OCI-LY1 (cell line): ENCODE measurements at regions not wholly inside any gene's neighbourhood (a gene's known extent, or its start where the extent isn't known, plus 50 kb on each side); places are given as distances from the start of the nearest gene placed in this dataset.

Experiments used
- H2AFZ ChIP-seq: fragments of 200-600 bp; sonication (generic), shearing (Covaris generic); 2 replicates; pipeline ENCODE4 v1.6.0; 2014; ENCODE audit warnings: antibody characterized with exemption, mild to moderate bottlenecking, low read length
- H3F3A ChIP-seq: fragments of 200-600 bp; sonication (generic), shearing (Covaris generic); 2 replicates; pipeline ENCODE4 v1.6.0; 2014; ENCODE audit warnings: mild to moderate bottlenecking, antibody characterized with exemption, low read length, moderate library complexity; ENCODE audit not compliant: insufficient read depth
- H3K27ac ChIP-seq: fragments of 200-600 bp; sonication (generic); 2 replicates; pipeline ENCODE4 v1.5.1; 2014; ENCODE audit warnings: low read length, mixed run types, mild to moderate bottlenecking, low read depth; ENCODE audit not compliant: poor library complexity, severe bottlenecking
- H3K27me3 ChIP-seq: fragments of 200-600 bp; sonication (generic); 2 replicates; pipeline ENCODE4 v1.6.0; 2014; ENCODE audit warnings: antibody characterized with exemption, mild to moderate bottlenecking, low read length, moderate library complexity; ENCODE audit not compliant: insufficient read depth
- H3K36me3 ChIP-seq: fragments of 200-600 bp; sonication (generic); 2 replicates; pipeline ENCODE4 v1.6.1; 2014; ENCODE audit warnings: mild to moderate bottlenecking, antibody characterized with exemption, low read length, moderate library complexity, mixed read lengths; ENCODE audit not compliant: insufficient read depth
- H3K4me1 ChIP-seq: fragments of 200-600 bp; sonication (generic); 2 replicates; pipeline ENCODE4 v1.5.1; 2014; ENCODE audit warnings: mild to moderate bottlenecking, low read length, moderate library complexity; ENCODE audit not compliant: insufficient read depth, severe bottlenecking
- H3K4me2 ChIP-seq: fragments of 200-600 bp; sonication (generic), shearing (Covaris generic); 2 replicates; pipeline ENCODE4 v1.6.1; 2014; ENCODE audit warnings: low read length
- H3K4me3 ChIP-seq: fragments of 200-600 bp; sonication (generic); 2 replicates; pipeline ENCODE4 v1.5.1; 2014; ENCODE audit warnings: low read length, low read depth, mild to moderate bottlenecking, mixed read lengths; ENCODE audit not compliant: poor library complexity, severe bottlenecking
- H3K79me2 ChIP-seq: fragments of 200-600 bp; shearing (Covaris generic); 2 replicates; pipeline ENCODE4 v1.6.1; 2016; ENCODE audit warnings: mixed run types, low read length, mixed read lengths; ENCODE audit not compliant: insufficient read depth
- H3K9ac ChIP-seq: fragments of 200-600 bp; sonication (generic), shearing (Covaris generic); 2 replicates; pipeline ENCODE4 v1.6.1; 2014; ENCODE audit warnings: mild to moderate bottlenecking, low read length, mixed read lengths
- H3K9me2 ChIP-seq: fragments of 200-600 bp; sonication (generic), shearing (Covaris generic); 2 replicates; pipeline ENCODE4 v1.6.1; 2014; ENCODE audit warnings: low read depth, mild to moderate bottlenecking, low read length, mixed read lengths
- H3K9me3 ChIP-seq: fragments of 200-600 bp; shearing (Covaris generic); 2 replicates; pipeline ENCODE4 v1.6.1; 2014; ENCODE audit warnings: low read length, mixed read lengths
- H4K20me1 ChIP-seq: fragments of 200-600 bp; sonication (generic), shearing (Covaris generic); 2 replicates; pipeline ENCODE4 v1.6.0; 2016; ENCODE audit warnings: mild to moderate bottlenecking, low read length; ENCODE audit not compliant: insufficient read depth
- CTCF ChIP-seq: fragments of 200-600 bp; sonication (generic), shearing (Covaris generic); IDR thresholded peaks from 2 replicates; pipeline ENCODE4 v1.5.1; 2017; ENCODE audit warnings: mild to moderate bottlenecking, antibody characterized with exemption, low read length, moderate library complexity, mixed read lengths
- EZH2 ChIP-seq: fragments of 200-600 bp; sonication (generic), shearing (Covaris generic); IDR thresholded peaks from 2 replicates; pipeline ENCODE4 v1.8.0; 2017; ENCODE audit warnings: borderline replicate concordance, mixed run types, mild to moderate bottlenecking, antibody characterized with exemption, low read length, moderate library complexity, mixed read lengths

- TF ChIP-seq CTCF (no peak), EZH2 (no peak)
- H3K4me1 ChIP-seq = no peaks in the 10 kb centered on the region
- no peaks in the 10 kb centered on the region for H3K79me2 ChIP-seq
- no peaks in the 10 kb centered on the region for H3K27me3 ChIP-seq
- no peak overlapping the region for H3K9ac ChIP-seq
- H3K27ac ChIP-seq = no peak overlapping the region
- no peak overlapping the region for H3K4me3 ChIP-seq
- H3K4me2 ChIP-seq = no peak overlapping the region
- H2AFZ ChIP-seq = no peak overlapping the region
- no peaks in the 10 kb centered on the region for H3K36me3 ChIP-seq
- H3K9me2 ChIP-seq = no peaks in the 10 kb centered on the region
- H4K20me1 ChIP-seq = no peaks in the 10 kb centered on the region
- H3K9me3 ChIP-seq = no peaks in the 10 kb centered on the region
- H3F3A ChIP-seq = no peaks in the 10 kb centered on the region
These were observed 390.7 kb downstream of the INHBA start for GRCh38 chr7:41312235-41312634.

- Histone ChIP-seq H3K27me3 (no peaks in the 10 kb centered on the region), H3K36me3 (no peaks in the 10 kb centered on the region), H4K20me1 (no peaks in the 10 kb centered on the region), H3K9me2 (no peaks in the 10 kb centered on the region), H3K4me1 (no peaks in the 10 kb centered on the region), H3K4me2 (no peak overlapping the region), H3K27ac (no peak overlapping the region), H3K9ac (no peak overlapping the region), H2AFZ (no peak overlapping the region), H3K4me3 (no peak overlapping the region), H3K79me2 (no peaks in the 10 kb centered on the region), H3F3A (no peaks in the 10 kb centered on the region), H3K9me3 (no peaks in the 10 kb centered on the region)
- TF ChIP-seq CTCF (no peak), EZH2 (no peak)
These were observed 391.6 kb downstream of the INHBA start for GRCh38 chr7:41311301-41311700.

DNA sequence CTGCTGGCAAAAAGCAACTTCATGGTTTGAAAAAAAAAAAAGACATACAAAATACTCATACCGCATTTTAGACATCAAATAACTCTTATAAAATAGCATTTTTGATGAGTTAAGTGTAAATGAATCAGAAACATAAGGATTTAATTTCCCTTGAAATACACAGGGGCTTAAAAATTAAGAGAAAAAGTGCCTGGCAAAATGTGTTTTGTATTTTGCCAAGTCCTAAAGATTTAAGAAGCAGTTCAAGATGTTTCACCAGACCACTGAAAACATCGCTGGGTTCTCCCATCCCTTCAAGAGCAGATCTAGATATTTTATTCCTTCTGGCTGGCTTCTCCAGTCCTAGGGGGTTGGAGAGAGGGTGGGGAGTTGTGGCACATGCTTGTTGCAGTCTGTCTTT, 396.4 kb downstream of the INHBA start:
- no peaks in the 10 kb centered on the region for H3K27me3 ChIP-seq
- H3K36me3 ChIP-seq = no peaks in the 10 kb centered on the region
- no peak overlapping the region for H3K4me2 ChIP-seq
- H3K9ac ChIP-seq = no peak overlapping the region
- H3K4me1 ChIP-seq = no peaks in the 10 kb centered on the region
- H3K9me3 ChIP-seq = no peaks in the 10 kb centered on the region
- no peaks in the 10 kb centered on the region for H3F3A ChIP-seq
- H3K79me2 ChIP-seq = no peaks in the 10 kb centered on the region
- H3K9me2 ChIP-seq = no peaks in the 10 kb centered on the region; the same call in 1 of the 2 replicates
- no peak overlapping the region for H3K4me3 ChIP-seq
- H2AFZ ChIP-seq = no peak overlapping the region
- no peak overlapping the region for H3K27ac ChIP-seq
- no peak for TF ChIP-seq EZH2
- no peak for TF ChIP-seq CTCF
- no peaks in the 10 kb centered on the region for H4K20me1 ChIP-seq
